ENCODE measurements at regions not wholly inside any gene's neighbourhood (a gene's known extent, or its start where the extent isn't known, plus 50 kb on each side); places are given as distances from the start of the nearest gene placed in this dataset.

DNA sequence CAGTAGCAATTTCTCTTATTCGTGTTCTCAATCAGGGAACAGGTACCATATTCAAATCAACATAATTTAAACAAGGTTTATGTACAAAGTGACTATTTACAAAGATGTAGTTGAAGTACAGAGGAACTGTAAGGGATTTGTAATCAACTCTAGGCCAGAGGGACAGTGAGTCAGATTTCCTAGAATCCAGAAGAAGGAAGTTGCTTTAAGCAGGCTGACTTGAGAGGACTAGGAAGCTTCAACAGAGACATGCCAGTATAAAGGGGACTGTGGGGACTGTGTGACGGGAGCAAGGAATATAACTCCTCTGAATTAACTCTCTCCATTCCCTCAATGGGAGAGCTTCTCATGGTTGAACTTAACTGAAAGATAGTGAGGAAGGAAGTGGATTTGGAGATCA lies 427.4 kb upstream of the JAG1 start:
- no TSS peak for BruUV-seq (replicated peaks)
- DNase-seq (ENCODE audit: low read depth, low spot score), result no peak
- intact Hi-C loops (cut with micrococcal nuclease; ENCODE audit: unreplicated experiment), result no loop called here
- no peaks in the 10 kb centered on the region for H3K9me3 ChIP-seq (ENCODE audit: control insufficient read depth, insufficient read depth, low read depth, low read length)
- in situ Hi-C loops (cut with HindIII; ENCODE audit: low pct_unique_long_range_greater_than_20kb, low sequenced_read_pairs), result no loop called here
- H3K4me1 ChIP-seq (ENCODE audit: control insufficient read depth, insufficient read depth, low read length), result no peaks in the 10 kb centered on the region
- CTCF ChIA-PET, result interaction anchor here (0.7 kb wide), 1 partner anchor 1868 kb away, joined by 3 read pairs; no protein-coding TSS in a partner anchor
- no peak overlapping the region for H3K4me3 ChIP-seq (ENCODE audit: low read depth in 2 of 2, low read length in 2 of 2)
- no peak overlapping the region for H3K27ac ChIP-seq (ENCODE audit: low read length)
- no peak for ATAC-seq
- no peaks in the 10 kb centered on the region for H3K27me3 ChIP-seq (ENCODE audit: control insufficient read depth, insufficient read depth, low read length)
- TF ChIP-seq, protein P1, sequence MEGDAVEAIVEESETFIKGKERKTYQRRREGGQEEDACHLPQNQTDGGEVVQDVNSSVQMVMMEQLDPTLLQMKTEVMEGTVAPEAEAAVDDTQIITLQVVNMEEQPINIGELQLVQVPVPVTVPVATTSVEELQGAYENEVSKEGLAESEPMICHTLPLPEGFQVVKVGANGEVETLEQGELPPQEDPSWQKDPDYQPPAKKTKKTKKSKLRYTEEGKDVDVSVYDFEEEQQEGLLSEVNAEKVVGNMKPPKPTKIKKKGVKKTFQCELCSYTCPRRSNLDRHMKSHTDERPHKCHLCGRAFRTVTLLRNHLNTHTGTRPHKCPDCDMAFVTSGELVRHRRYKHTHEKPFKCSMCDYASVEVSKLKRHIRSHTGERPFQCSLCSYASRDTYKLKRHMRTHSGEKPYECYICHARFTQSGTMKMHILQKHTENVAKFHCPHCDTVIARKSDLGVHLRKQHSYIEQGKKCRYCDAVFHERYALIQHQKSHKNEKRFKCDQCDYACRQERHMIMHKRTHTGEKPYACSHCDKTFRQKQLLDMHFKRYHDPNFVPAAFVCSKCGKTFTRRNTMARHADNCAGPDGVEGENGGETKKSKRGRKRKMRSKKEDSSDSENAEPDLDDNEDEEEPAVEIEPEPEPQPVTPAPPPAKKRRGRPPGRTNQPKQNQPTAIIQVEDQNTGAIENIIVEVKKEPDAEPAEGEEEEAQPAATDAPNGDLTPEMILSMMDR (IDR thresholded peaks at IDR 0.05), result no peak
- TF ChIP-seq, protein P2, sequence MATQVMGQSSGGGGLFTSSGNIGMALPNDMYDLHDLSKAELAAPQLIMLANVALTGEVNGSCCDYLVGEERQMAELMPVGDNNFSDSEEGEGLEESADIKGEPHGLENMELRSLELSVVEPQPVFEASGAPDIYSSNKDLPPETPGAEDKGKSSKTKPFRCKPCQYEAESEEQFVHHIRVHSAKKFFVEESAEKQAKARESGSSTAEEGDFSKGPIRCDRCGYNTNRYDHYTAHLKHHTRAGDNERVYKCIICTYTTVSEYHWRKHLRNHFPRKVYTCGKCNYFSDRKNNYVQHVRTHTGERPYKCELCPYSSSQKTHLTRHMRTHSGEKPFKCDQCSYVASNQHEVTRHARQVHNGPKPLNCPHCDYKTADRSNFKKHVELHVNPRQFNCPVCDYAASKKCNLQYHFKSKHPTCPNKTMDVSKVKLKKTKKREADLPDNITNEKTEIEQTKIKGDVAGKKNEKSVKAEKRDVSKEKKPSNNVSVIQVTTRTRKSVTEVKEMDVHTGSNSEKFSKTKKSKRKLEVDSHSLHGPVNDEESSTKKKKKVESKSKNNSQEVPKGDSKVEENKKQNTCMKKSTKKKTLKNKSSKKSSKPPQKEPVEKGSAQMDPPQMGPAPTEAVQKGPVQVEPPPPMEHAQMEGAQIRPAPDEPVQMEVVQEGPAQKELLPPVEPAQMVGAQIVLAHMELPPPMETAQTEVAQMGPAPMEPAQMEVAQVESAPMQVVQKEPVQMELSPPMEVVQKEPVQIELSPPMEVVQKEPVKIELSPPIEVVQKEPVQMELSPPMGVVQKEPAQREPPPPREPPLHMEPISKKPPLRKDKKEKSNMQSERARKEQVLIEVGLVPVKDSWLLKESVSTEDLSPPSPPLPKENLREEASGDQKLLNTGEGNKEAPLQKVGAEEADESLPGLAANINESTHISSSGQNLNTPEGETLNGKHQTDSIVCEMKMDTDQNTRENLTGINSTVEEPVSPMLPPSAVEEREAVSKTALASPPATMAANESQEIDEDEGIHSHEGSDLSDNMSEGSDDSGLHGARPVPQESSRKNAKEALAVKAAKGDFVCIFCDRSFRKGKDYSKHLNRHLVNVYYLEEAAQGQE (IDR thresholded peaks at IDR 0.05; ENCODE audit: insufficient read depth in 1 of 2, low read depth in 2 of 2, low read length in 1 of 2), result no peak
- TF ChIP-seq TCF7L2 (IDR thresholded peaks at IDR 0.05; ENCODE audit: low read depth, low read length), result no peak
- no peak for TF ChIP-seq SIN3A (IDR thresholded peaks at IDR 0.05; ENCODE audit: borderline replicate concordance, insufficient read depth, low read depth, low read length)
- no peak for TF ChIP-seq POLR2AphosphoS5 (IDR thresholded peaks at IDR 0.05; ENCODE audit: low read depth, low read length)
- H3K36me3 ChIP-seq (ENCODE audit: control insufficient read depth, insufficient read depth, low read length), result no peaks in the 10 kb centered on the region
- POLR2A ChIA-PET, result no interaction called here

DNA sequence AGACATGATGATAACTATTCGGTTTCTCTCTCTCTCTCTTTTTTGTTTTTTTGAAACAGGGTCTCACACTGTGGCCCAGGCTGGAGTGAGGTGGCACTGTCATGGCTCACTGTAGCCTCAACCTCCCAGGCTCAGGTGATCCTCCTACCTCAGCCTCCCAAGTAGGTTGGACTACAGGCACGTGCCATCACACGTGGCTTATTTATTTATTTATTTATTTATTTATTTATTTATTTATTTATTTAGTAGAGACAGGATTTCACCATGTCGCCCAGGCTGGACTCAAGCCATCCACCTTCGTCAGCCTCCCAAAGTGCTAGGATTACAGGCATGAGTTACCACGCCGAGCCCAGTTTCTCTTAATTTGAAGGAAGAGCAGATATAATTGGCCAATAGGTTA lies 427.9 kb upstream of the JAG1 start:
- Histone ChIP-seq H3K27ac (ENCODE audit: low read length) (no peak overlapping the region), H3K4me3 (ENCODE audit: low read depth in 2 of 2, low read length in 2 of 2) (no peak overlapping the region), H3K4me1 (ENCODE audit: control insufficient read depth, insufficient read depth, low read length) (no peaks in the 10 kb centered on the region), H3K9me3 (ENCODE audit: control insufficient read depth, insufficient read depth, low read depth, low read length) (no peaks in the 10 kb centered on the region), H3K36me3 (ENCODE audit: control insufficient read depth, insufficient read depth, low read length) (no peaks in the 10 kb centered on the region), H3K27me3 (ENCODE audit: control insufficient read depth, insufficient read depth, low read length) (no peaks in the 10 kb centered on the region)
- TF ChIP-seq, protein P2 (IDR thresholded peaks at IDR 0.05; ENCODE audit: insufficient read depth in 1 of 2, low read depth in 2 of 2, low read length in 1 of 2), result no peak
- no peak for TF ChIP-seq TCF7L2 (IDR thresholded peaks at IDR 0.05; ENCODE audit: low read depth, low read length)
- TF ChIP-seq POLR2AphosphoS5 (IDR thresholded peaks at IDR 0.05; ENCODE audit: low read depth, low read length), result no peak
- no peak for TF ChIP-seq SIN3A (IDR thresholded peaks at IDR 0.05; ENCODE audit: borderline replicate concordance, insufficient read depth, low read depth, low read length)
- TF ChIP-seq, protein P1 (IDR thresholded peaks at IDR 0.05), result no peak
- ATAC-seq, result no peak
- CTCF ChIA-PET, result interaction anchor here (0.7 kb wide), 1 partner anchor 1867 kb away, joined by 3 read pairs; no protein-coding TSS in a partner anchor
- no peak for DNase-seq (ENCODE audit: low read depth, low spot score)
- POLR2A ChIA-PET, result no interaction called here
- in situ Hi-C loops (cut with HindIII; ENCODE audit: low pct_unique_long_range_greater_than_20kb, low sequenced_read_pairs) (no loop called here), intact Hi-C loops (cut with micrococcal nuclease; ENCODE audit: unreplicated experiment) (no loop called here)
- no TSS peak for BruUV-seq (replicated peaks)

Measured in Panc1 (cell line).